ENCODE measurements at regions not wholly inside any gene's neighbourhood (a gene's known extent, or its start where the extent isn't known, plus 50 kb on each side); places are given as distances from the start of the nearest gene placed in this dataset.
"Not testable (repeated sequence)": the region's sequence is repeated elsewhere in the genome, so short reads cannot be mapped to it uniquely, and the experiment has no call there.

GRCh38 chr5:63029891-63030290, 451.3 kb downstream of the LRRC70 start:
- intact Hi-C loops (cut with micrococcal nuclease; ENCODE audit: unreplicated experiment): no loop called here
- no peak overlapping the region for H3K27ac Mint-ChIP-seq (ENCODE audit: unreplicated experiment)
- no peak for DNase-seq
- H3K9me3 Mint-ChIP-seq (ENCODE audit: low read depth, unreplicated experiment): peaks cover 12% of the 10 kb centered on the region
- H3K4me3 Mint-ChIP-seq (ENCODE audit: low read depth, unreplicated experiment): no peak overlapping the region
- no peaks in the 10 kb centered on the region for H3K27me3 Mint-ChIP-seq (ENCODE audit: unreplicated experiment)
- H3K36me3 Mint-ChIP-seq (ENCODE audit: insufficient read depth, unreplicated experiment): no peaks in the 10 kb centered on the region
- H3K4me1 Mint-ChIP-seq (ENCODE audit: low read depth, unreplicated experiment): no peaks in the 10 kb centered on the region
- CTCF ChIA-PET: no interaction called here
- no TSS peak for BruUV-seq (replicated peaks)
- no peak for TF ChIP-seq CTCF (IDR thresholded peaks at IDR 0.05; ENCODE audit: unreplicated experiment)

- Mint-ChIP-seq H3K4me1 (ENCODE audit: low read depth, unreplicated experiment) (no peaks in the 10 kb centered on the region), H3K27me3 (ENCODE audit: unreplicated experiment) (no peaks in the 10 kb centered on the region), H3K9me3 (ENCODE audit: low read depth, unreplicated experiment) (peaks cover 4% of the 10 kb centered on the region), H3K27ac (ENCODE audit: unreplicated experiment) (no peak overlapping the region), H3K4me3 (ENCODE audit: low read depth, unreplicated experiment) (no peak overlapping the region), H3K36me3 (ENCODE audit: insufficient read depth, unreplicated experiment) (no peaks in the 10 kb centered on the region)
- TF ChIP-seq CTCF (IDR thresholded peaks at IDR 0.05; ENCODE audit: unreplicated experiment): no peak
- intact Hi-C loops (cut with micrococcal nuclease; ENCODE audit: unreplicated experiment): no loop called here
- no peak for DNase-seq
- BruUV-seq (replicated peaks): no TSS peak
- CTCF ChIA-PET: no interaction called here
These were observed 447.1 kb downstream of the LRRC70 start for GRCh38 chr5:63025679-63026078.

GRCh38 chr5:63022403-63022802, 443.8 kb downstream of the LRRC70 start:
- Mint-ChIP-seq H3K27ac (ENCODE audit: unreplicated experiment) (no peak overlapping the region), H3K36me3 (ENCODE audit: insufficient read depth, unreplicated experiment) (no peaks in the 10 kb centered on the region), H3K9me3 (ENCODE audit: low read depth, unreplicated experiment) (no peaks in the 10 kb centered on the region), H3K27me3 (ENCODE audit: unreplicated experiment) (no peaks in the 10 kb centered on the region), H3K4me1 (ENCODE audit: low read depth, unreplicated experiment) (no peaks in the 10 kb centered on the region), H3K4me3 (ENCODE audit: low read depth, unreplicated experiment) (no peak overlapping the region)
- intact Hi-C loops (cut with micrococcal nuclease; ENCODE audit: unreplicated experiment): no loop called here
- no peak for TF ChIP-seq CTCF (IDR thresholded peaks at IDR 0.05; ENCODE audit: unreplicated experiment)
- CTCF ChIA-PET: no interaction called here
- no peak for DNase-seq
- BruUV-seq (replicated peaks): no TSS peak

- Mint-ChIP-seq H3K9me3 (ENCODE audit: low read depth, unreplicated experiment) (peaks cover 11% of the 10 kb centered on the region), H3K4me1 (ENCODE audit: low read depth, unreplicated experiment) (no peaks in the 10 kb centered on the region), H3K36me3 (ENCODE audit: insufficient read depth, unreplicated experiment) (no peaks in the 10 kb centered on the region), H3K4me3 (ENCODE audit: low read depth, unreplicated experiment) (no peak overlapping the region), H3K27ac (ENCODE audit: unreplicated experiment) (no peak overlapping the region), H3K27me3 (ENCODE audit: unreplicated experiment) (no peaks in the 10 kb centered on the region)
- CTCF ChIA-PET: no interaction called here
- TF ChIP-seq CTCF (IDR thresholded peaks at IDR 0.05; ENCODE audit: unreplicated experiment): no peak
- no TSS peak for BruUV-seq (replicated peaks)
- DNase-seq: no peak
- intact Hi-C loops (cut with micrococcal nuclease; ENCODE audit: unreplicated experiment): no loop called here
These were observed 432.5 kb downstream of the LRRC70 start for GRCh38 chr5:63011158-63011557.

- H3K27me3 Mint-ChIP-seq (ENCODE audit: unreplicated experiment): no peaks in the 10 kb centered on the region
- H3K4me3 Mint-ChIP-seq (ENCODE audit: low read depth, unreplicated experiment): no peak overlapping the region
- TF ChIP-seq CTCF (IDR thresholded peaks at IDR 0.05; ENCODE audit: unreplicated experiment): no peak
- intact Hi-C loops (cut with micrococcal nuclease; ENCODE audit: unreplicated experiment): no loop called here
- BruUV-seq (replicated peaks): no TSS peak
- H3K4me1 Mint-ChIP-seq (ENCODE audit: low read depth, unreplicated experiment): no peaks in the 10 kb centered on the region
- CTCF ChIA-PET: no interaction called here
- DNase-seq: no peak
- H3K27ac Mint-ChIP-seq (ENCODE audit: unreplicated experiment): no peak overlapping the region
- no peaks in the 10 kb centered on the region for H3K36me3 Mint-ChIP-seq (ENCODE audit: insufficient read depth, unreplicated experiment)
- H3K9me3 Mint-ChIP-seq (ENCODE audit: low read depth, unreplicated experiment): peaks cover 8% of the 10 kb centered on the region
These were observed 429.6 kb downstream of the LRRC70 start for GRCh38 chr5:63008195-63008594.

- H3K4me3 Mint-ChIP-seq (ENCODE audit: low read depth, unreplicated experiment); H3K27me3 Mint-ChIP-seq (ENCODE audit: unreplicated experiment); DNase-seq; intact Hi-C loops (cut with micrococcal nuclease; ENCODE audit: unreplicated experiment); H3K27ac Mint-ChIP-seq (ENCODE audit: unreplicated experiment); BruUV-seq (replicated peaks); H3K36me3 Mint-ChIP-seq (ENCODE audit: insufficient read depth, unreplicated experiment); CTCF ChIA-PET; H3K4me1 Mint-ChIP-seq (ENCODE audit: low read depth, unreplicated experiment): not testable (repeated sequence)
- peaks cover 15% of the 10 kb centered on the region for H3K9me3 Mint-ChIP-seq (ENCODE audit: low read depth, unreplicated experiment)
These were observed 416.2 kb downstream of the LRRC70 start for GRCh38 chr5:62994842-62995241.

Data from Calu3 (cell line).